GM19238 (cell line): ENCODE measurements at regions not wholly inside any gene's neighbourhood (a gene's known extent, or its start where the extent isn't known, plus 50 kb on each side); places are given as distances from the start of the nearest gene placed in this dataset.
A peak's percentile ranks its signal among the peaks of the same experiment; 100 is the strongest.

Experiments
- DNase-seq: peaks from one replicate; pipeline ENCODE4 v3.0.0; 2011; ENCODE audit warnings: low spot score; ENCODE audit not compliant: insufficient read length

- DNase-seq, result no peak
Measured at GRCh38 chr20:57076951-57077350, 189.5 kb downstream of the BMP7 start.

GRCh38 chr20:57078116-57078515 lies 188.3 kb downstream of the BMP7 start:
- no peak for DNase-seq

GRCh38 chr20:57079031-57080005 lies 187.1 kb downstream of the BMP7 start:
- DNase-seq, result no peak

GRCh38 chr20:57080796-57081195 lies 185.6 kb downstream of the BMP7 start:
- DNase-seq, result no peak

- no peak for DNase-seq
Measured at GRCh38 chr20:57082357-57082945, 184.0 kb downstream of the BMP7 start.

GRCh38 chr20:57083072-57083471 lies 183.4 kb downstream of the BMP7 start:
- no peak for DNase-seq

GRCh38 chr20:57086066-57086465 lies 180.4 kb downstream of the BMP7 start:
- DNase-seq, result no peak

GRCh38 chr20:57087102-57087501 lies 179.3 kb downstream of the BMP7 start:
- no peak for DNase-seq

- DNase-seq, result no peak
Measured at GRCh38 chr20:57087705-57088104, 178.7 kb downstream of the BMP7 start.

- no peak for DNase-seq
Measured at GRCh38 chr20:57088436-57088835, 178.0 kb downstream of the BMP7 start.

GRCh38 chr20:57089699-57090144 lies 176.7 kb downstream of the BMP7 start:
- peak; percentile 68 for DNase-seq

- DNase-seq, result no peak
Measured at GRCh38 chr20:57090590-57091560, 175.6 kb downstream of the BMP7 start.

GRCh38 chr20:57091748-57092111 lies 174.7 kb downstream of the BMP7 start:
- no peak for DNase-seq

GRCh38 chr20:57092112-57092899 lies 174.1 kb downstream of the BMP7 start:
- DNase-seq, result peak; percentile 60

GRCh38 chr20:57092900-57093530 lies 173.4 kb downstream of the BMP7 start:
- no peak for DNase-seq

- no peak for DNase-seq
Measured at GRCh38 chr20:57093766-57094165, 172.7 kb downstream of the BMP7 start.

- DNase-seq, result no peak
Measured at GRCh38 chr20:57094252-57094891, 172.1 kb downstream of the BMP7 start.

- DNase-seq, result no peak
Measured at GRCh38 chr20:57094991-57095390, 171.4 kb downstream of the BMP7 start.

- DNase-seq, result no peak
Measured at GRCh38 chr20:57095426-57095825, 171.0 kb downstream of the BMP7 start.
